HG03103 (cell line): ENCODE measurements at regions not wholly inside any gene's neighbourhood (a gene's known extent, or its start where the extent isn't known, plus 50 kb on each side); places are given as distances from the start of the nearest gene placed in this dataset.

ENCODE experiments used
- ATAC-seq: cut with Tn5 transposase; IDR thresholded peaks from one replicate; pipeline ENCODE4 v1.9.1; 2021; ENCODE audit warnings: low read depth; ENCODE audit not compliant: unreplicated experiment

DNA sequence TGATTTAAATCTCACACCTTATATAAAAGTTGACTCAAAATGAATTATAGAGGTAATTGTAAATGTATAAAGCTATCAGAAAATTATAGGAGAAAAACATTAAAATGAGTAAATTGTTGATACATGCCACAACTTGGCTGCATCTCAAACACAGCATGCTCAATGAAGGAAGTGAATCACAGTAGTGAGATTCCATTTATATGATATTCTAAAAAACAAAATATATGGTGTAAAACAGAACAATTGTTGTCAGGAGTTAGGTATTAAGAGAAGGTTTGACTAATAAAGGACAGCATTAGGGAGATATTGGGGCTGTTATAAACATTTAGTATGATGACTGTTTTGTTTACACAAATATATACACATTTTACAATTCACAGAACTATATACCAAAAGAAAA, 356.6 kb upstream of the CELF4 start:
- no peak for ATAC-seq

DNA sequence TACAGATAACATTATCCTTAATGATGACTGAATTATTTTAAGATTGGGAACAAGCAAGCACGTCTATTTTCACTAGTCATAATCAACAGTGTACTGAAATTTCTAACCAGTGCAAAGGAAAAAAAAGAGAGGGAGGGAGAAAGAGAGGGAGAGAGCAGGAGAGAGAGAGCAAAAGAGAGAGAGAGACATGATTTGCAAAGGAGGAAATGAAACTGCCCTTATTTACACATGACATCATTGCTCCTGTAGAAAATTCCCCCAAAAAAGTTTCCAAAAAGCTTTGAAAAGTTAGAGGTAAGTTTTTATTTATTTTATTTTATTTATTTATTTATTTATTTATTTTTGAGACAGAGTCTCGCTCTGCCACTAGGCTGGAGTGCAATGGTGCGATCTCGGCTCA, 355.3 kb upstream of the CELF4 start:
- ATAC-seq, result no peak

GRCh38 chr18:37913051-37913450, 347.5 kb upstream of the CELF4 start:
- no peak for ATAC-seq

DNA sequence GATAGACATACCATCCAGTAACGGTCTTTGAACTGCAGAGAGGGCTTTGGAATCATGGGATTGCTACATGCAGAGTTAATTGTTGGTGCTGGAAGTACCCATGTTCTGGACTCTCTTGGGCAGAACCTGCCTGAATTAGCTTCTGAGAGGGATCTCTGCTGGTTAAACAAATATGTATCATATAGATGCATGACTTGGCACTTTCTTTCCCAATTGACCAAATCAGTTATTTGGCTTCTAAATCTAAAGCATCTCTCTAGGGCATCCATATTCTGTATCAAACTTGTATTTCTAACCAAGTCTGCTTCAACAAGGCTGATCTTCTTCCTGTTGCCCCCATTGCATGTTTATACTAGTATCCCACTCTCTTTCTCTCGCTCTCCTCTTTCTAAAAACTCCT, 336.7 kb upstream of the CELF4 start:
- no peak for ATAC-seq

GRCh38 chr18:37900326-37900725, 334.7 kb upstream of the CELF4 start:
- ATAC-seq, result no peak

DNA sequence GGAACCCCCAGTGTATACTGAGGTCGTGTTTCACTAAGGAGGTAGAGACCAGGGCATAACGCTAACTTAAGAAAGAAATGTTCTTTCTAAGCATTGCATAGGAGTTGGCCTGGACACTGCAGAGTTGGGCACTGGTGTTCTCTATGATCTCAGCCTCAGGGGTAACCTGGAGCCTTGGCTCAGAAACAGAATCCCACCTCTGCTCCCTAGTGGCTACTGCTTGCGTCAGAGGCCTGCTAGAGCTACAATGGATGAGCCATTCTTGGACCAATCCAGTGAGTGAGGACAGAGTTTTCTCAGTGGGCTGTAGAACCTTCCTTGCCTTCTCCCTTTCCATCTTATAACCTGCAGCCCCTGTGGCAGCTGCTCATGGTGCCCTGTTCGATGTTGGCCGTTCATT, 324.4 kb upstream of the CELF4 start:
- no peak for ATAC-seq

DNA sequence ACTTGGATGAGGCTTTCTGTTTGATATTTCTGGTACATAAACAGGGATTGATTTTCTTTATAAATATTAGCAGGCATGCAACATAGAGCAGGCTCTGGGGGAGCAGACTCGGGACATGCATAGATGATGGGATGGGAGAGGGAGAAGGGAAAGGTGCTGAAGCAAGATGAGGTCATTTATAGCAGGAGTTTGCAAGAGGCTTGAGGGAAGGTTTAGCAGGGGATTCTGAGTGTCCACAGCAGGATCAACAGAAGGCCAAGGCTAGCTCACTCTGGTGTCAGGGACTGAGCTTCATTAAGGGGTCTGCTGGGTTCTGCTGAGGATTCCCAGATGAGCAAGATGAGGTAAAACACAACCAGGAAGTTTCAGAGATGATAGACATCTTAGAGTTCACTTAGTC, 309.1 kb upstream of the CELF4 start:
- no peak for ATAC-seq

- ATAC-seq, result no peak
Measured at GRCh38 chr18:37873416-37873815, 307.8 kb upstream of the CELF4 start.

DNA sequence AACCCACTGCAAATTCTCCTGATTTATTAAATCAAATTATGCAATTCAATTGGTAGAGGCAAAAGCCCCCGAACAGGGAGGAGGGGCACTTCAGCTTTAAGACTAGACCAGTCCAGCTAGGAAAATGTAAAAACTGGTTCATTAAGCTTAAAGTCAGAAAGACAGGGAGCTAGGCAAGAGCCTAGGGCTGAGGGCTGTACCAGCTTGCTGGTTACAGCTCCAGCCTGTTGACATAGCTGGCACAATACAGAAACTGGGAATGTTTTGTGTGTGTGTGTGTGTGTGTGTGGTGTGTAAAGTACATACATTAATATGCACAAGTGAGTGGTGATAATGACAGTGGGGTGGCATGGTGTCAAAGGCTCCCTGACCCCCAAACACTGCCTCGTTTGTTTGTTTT, 307.0 kb upstream of the CELF4 start:
- ATAC-seq, result no peak

GRCh38 chr18:37871561-37871960, 306.0 kb upstream of the CELF4 start:
- no peak for ATAC-seq

GRCh38 chr18:37869051-37869450, 303.5 kb upstream of the CELF4 start:
- ATAC-seq, result no peak

DNA sequence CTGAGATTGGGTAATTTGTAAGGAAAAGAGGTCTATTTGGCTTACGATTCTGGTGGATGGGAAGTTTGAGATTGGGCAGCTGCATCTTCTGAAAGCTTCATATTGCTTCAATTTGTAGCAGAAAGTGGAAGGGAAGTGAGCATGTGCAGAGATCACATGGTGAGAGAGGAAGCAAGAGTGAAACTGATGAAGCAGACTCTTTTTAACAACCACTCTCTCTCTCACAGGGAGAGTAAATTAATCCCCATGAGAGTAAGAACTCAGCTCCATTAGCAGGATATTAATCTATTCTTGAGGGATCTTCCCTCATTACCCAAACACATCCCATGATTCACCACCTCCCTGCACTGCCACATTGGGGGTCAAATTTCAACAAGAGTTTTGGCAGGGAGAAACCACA, 298.5 kb upstream of the CELF4 start:
- no peak for ATAC-seq

DNA sequence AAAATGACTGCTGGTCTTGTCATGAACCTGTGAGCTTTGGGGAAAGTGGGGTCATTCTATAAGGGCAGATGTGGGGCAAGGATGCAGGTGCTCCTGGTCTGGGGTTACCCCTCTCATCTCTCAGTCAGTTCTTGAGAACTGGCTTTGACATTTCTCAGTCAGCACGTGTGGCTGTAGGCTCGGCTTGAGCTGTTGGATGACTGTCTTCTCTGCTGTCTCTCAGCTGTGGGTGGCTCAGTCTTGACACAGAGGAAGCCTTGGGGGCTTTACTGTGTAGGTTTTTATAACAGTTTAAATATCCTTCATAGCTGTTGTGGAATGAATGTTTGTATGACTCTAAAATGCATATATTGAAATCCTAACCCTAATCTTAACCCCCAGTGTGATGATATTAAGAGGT, 296.4 kb upstream of the CELF4 start:
- no peak for ATAC-seq

GRCh38 chr18:37854396-37854795, 288.8 kb upstream of the CELF4 start:
- no peak for ATAC-seq

DNA sequence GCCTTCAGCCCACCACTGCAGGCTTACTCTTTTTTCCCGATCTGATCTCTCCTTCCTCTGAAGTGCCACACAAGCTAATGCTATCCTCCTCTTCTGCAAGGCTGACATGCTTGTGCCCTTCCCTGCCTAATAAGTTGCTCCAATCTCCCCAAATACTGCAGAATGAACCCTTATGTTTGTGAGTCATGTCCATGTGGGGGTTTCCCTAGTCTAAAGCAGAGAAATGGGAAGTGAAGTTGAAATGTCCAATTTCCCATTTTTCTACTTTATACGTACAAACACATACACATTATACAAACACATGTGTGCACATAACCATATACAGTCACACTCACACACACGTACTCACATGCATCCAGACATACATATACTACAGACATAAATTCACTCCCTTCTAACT, 288.1 kb upstream of the CELF4 start:
- no peak for ATAC-seq

- no peak for ATAC-seq
Measured at GRCh38 chr18:37852464-37852863, 286.9 kb upstream of the CELF4 start.

- no peak for ATAC-seq
Measured at GRCh38 chr18:37847544-37847943, 281.9 kb upstream of the CELF4 start.

- ATAC-seq, result no peak
Measured at GRCh38 chr18:37846996-37847395, 281.4 kb upstream of the CELF4 start.

DNA sequence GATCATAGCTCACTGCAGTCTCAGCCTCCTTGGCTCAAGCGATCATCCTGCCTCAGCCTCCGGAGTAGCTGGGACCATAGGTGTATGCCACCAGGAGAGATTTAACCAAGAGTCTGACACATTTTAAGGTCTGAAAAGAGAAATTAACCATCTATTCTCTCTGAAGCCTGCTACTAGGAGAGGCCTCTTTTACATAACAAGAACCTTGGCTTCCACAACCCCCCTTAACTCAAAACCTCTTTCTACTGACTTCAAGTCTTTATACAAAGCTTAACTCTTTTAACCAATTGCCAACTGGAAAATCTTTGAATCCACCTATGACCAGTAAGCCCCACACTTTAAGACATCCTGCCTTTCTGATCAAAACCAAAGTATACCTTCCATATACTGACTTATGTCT, 279.9 kb upstream of the CELF4 start:
- no peak for ATAC-seq

- no peak for ATAC-seq
Measured at GRCh38 chr18:37844209-37844970, 278.8 kb upstream of the CELF4 start.

DNA sequence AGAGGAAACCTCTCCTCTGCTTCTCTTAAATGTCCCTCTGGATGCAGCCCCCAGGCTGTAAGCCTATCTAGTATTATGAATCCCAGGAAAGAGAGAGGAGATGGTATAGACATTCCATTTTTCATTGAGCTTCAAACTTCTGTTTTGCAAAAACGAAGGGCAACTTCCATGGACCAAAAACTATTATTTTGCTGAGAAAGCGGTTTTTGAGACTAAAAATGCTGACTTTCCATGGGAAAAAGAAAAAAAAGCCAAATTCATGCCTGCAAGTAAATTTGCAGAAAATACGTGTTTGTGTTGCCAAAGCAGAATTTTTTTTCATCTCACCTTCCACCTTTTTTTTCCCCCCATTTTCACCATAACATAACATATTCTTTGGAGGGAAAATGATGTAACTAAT, 272.5 kb upstream of the CELF4 start:
- ATAC-seq, result no peak

DNA sequence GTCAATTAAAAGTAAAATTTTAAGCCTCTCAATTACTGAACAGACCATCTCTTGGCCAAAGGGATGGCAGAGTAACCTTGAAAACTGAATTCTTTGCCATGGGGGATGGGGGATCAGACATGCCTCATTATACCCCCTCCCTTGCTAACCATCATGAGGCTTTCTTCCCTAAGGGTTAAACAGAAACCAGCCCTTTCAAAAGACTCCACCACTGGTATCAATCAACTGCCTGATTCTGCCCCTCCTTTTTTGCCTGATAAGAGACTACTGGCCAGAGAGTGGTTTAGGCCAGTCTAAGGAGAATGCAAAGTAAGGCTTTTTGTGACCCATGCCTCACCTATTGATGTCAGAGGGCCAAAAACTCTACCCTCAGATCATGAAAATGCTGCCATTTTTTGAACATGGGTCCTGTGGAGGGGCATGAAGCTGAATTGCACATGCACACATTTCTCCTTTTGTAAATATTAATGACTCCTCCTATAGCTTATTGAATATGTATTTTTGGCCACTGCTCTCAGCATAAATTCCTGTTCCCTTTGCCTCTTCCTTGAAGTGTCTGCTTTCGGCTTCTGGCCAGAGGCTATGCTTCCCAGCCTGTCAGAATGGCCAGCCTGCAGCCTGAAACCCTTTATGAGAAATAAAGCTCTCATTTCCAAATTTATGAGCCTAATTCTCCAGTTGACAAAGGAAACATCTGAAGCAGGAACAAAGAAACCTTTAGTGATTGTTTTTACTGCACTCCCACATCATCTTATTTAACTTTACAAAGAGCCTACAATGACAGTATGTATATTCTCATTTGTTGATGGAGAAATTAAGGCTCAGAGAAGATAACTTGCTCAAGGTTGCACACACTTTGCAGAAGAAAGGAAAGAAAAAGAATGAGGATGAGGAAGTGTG, 270.7 kb upstream of the CELF4 start:
- ATAC-seq, result no peak
